ENCODE measurements at regions not wholly inside any gene's neighbourhood (a gene's known extent, or its start where the extent isn't known, plus 50 kb on each side); places are given as distances from the start of the nearest gene placed in this dataset.

GRCh38 chr4:131638781-131639180, 1510.3 kb upstream of the PCDH10 start:
- no peak for TF ChIP-seq POLR2AphosphoS5 (IDR thresholded peaks at IDR 0.05; ENCODE audit: low read depth, low read length)
- TF ChIP-seq TAF1 (IDR thresholded peaks at IDR 0.05; ENCODE audit: low read depth, low read length), result no peak
- TF ChIP-seq POLR2A (IDR thresholded peaks at IDR 0.05; ENCODE audit: low read depth, low read length), result no peak
- TF ChIP-seq POU2F2 (IDR thresholded peaks at IDR 0.05; ENCODE audit: low read depth, low read length), result no peak
- no peak for TF ChIP-seq SPI1 (IDR thresholded peaks at IDR 0.05; ENCODE audit: low read depth, low read length)
- TF ChIP-seq PAX5 (IDR thresholded peaks at IDR 0.05; ENCODE audit: insufficient read depth, low read length, severe bottlenecking), result no peak

Data from GM12891 (cell line).